ENCODE measurements at regions not wholly inside any gene's neighbourhood (a gene's known extent, or its start where the extent isn't known, plus 50 kb on each side); places are given as distances from the start of the nearest gene placed in this dataset.

DNA sequence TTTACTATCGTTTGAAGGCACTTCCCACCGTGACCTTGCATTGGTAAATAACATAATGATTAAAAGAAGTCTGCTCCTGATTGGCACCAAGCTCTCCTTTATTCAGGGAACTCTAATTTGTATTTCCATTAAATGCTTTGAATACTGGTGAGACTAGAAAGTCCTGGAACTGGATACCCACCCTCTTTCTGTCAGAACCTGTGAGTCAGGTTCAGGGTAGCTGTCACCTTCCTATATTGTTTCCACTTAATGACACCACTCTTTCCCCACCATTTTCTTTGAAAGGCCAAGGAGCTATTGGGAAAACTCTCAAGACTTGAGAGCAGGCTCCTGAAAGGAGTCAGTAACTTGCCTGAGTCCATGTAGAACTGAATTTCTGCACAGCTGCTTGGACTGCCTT is 55.9 kb upstream of the RASSF6 start:
- Histone ChIP-seq H3K36me3 (no peaks in the 10 kb centered on the region), H3K4me3 (no peak overlapping the region), H3K27me3 (no peaks in the 10 kb centered on the region), H3K27ac (no peak overlapping the region), H3K4me1 (peaks cover 0 to 4% (median 0%) of the 10 kb centered on the region in 9 donors), H3K9me3 (no peaks in the 10 kb centered on the region)
- no peak for ATAC-seq
- WGBS, 2 donors, result 87 to 89% methylated on average over 2 of the region's 2 CpGs
- TF ChIP-seq, protein P1, sequence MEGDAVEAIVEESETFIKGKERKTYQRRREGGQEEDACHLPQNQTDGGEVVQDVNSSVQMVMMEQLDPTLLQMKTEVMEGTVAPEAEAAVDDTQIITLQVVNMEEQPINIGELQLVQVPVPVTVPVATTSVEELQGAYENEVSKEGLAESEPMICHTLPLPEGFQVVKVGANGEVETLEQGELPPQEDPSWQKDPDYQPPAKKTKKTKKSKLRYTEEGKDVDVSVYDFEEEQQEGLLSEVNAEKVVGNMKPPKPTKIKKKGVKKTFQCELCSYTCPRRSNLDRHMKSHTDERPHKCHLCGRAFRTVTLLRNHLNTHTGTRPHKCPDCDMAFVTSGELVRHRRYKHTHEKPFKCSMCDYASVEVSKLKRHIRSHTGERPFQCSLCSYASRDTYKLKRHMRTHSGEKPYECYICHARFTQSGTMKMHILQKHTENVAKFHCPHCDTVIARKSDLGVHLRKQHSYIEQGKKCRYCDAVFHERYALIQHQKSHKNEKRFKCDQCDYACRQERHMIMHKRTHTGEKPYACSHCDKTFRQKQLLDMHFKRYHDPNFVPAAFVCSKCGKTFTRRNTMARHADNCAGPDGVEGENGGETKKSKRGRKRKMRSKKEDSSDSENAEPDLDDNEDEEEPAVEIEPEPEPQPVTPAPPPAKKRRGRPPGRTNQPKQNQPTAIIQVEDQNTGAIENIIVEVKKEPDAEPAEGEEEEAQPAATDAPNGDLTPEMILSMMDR (IDR thresholded peaks at IDR 0.05), result no peak
- intact Hi-C loops (cut with DNase I), result no loop called here
- no peak for DNase-seq

DNA sequence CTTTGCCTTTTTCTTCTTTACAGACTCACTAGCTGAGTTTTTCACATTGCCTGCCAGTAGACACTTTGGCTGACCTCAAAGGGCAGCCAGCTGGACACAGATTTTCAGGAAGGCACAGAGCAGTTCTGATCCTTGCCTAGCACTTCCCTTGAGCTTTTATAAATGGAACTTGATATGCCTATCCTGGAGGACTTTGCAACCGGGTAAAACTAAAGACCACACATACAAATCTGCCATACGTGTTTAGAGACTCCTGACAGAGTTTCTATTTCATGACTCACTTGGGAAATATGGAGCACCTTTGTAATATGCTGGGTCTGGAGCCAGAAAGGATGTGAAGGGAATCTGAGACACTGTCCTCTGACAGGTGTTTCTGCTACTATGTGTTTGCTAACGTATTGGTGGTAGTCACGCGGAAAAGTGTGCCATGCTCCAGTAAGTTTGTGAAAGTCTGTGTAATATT is 56.7 kb upstream of the RASSF6 start:
- H3K36me3 ChIP-seq, result no peaks in the 10 kb centered on the region
- ATAC-seq (peak in 4 of 8 donors; percentile 26 to 79 (median 52)), DNase-seq (no peak)
- no peaks in the 10 kb centered on the region for H3K9me3 ChIP-seq
- TF ChIP-seq, protein P1 (IDR thresholded peaks at IDR 0.05), result no peak
- intact Hi-C loops (cut with DNase I), result no loop called here
- H3K4me1 ChIP-seq, result peaks cover 0 to 4% (median 0%) of the 10 kb centered on the region in 9 donors
- H3K27me3 ChIP-seq, result no peaks in the 10 kb centered on the region
- H3K27ac ChIP-seq, result no peak overlapping the region
- H3K4me3 ChIP-seq, result no peak overlapping the region
- WGBS, 2 donors, result 57 to 60% methylated on average over 5 of the region's 5 CpGs

DNA sequence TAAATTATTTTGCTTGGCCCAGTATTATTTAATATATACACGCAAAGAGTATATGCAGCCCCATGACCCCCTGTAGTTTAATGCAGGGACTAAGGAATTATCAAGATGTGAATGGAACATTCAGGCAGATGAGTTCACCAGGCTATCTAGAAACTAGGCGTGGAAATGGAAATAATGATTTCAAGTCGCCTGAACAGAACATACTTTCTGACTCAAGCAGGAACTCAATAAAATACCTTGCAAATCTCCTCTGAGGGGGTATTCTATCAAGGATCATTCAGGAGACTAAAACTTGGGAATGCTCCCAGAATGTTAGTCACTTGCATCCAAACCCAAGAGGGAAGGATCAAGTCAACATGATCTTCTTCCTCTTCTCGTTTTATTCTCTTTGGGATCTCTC is 59.6 kb upstream of the RASSF6 start:
- intact Hi-C loops (cut with DNase I), result no loop called here
- ATAC-seq (no peak), DNase-seq (no peak)
- WGBS, 2 donors, result 51 to 63% methylated on average over 4 of the region's 4 CpGs
- no peaks in the 10 kb centered on the region for H3K36me3 ChIP-seq
- H3K9me3 ChIP-seq, result no peaks in the 10 kb centered on the region
- TF ChIP-seq, protein P1 (IDR thresholded peaks at IDR 0.05), result no peak
- peaks cover 0 to 15% (median 0%) of the 10 kb centered on the region in 9 donors for H3K4me1 ChIP-seq
- no peak overlapping the region for H3K4me3 ChIP-seq
- no peak overlapping the region for H3K27ac ChIP-seq
- H3K27me3 ChIP-seq, result no peaks in the 10 kb centered on the region

DNA sequence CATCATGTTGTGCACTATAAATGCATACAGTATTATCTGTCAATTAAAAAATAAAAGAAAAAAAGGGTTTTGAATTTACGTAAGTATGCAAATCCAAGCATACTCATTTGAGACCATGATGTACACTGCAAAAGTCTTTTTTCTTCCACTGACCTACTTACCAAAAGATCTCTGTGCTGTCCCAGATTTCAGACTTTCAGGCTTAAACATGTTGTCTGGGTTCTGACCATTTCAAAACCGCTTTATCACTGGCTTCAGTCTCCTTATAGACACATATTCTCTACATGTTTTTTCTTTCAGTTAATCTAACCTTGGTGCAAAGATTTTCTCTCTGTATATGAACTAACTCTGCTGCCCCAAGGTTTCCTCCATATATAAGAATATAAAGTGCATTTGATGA is 58.6 kb upstream of the CXCL8 start:
- DNase-seq (no peak), ATAC-seq (peak in 1 of 8 donors; percentile 51)
- Histone ChIP-seq H3K27ac (no peak overlapping the region), H3K9me3 (no peaks in the 10 kb centered on the region), H3K4me1 (peaks cover 0 to 13% (median 0%) of the 10 kb centered on the region in 9 donors), H3K36me3 (no peaks in the 10 kb centered on the region), H3K27me3 (no peaks in the 10 kb centered on the region), H3K4me3 (no peak overlapping the region)
- TF ChIP-seq, protein P1 (IDR thresholded peaks at IDR 0.05), result no peak
- 33 to 42% methylated on average over 2 of the region's 2 CpGs for WGBS, 2 donors
- intact Hi-C loops (cut with DNase I), result no loop called here

Measured in heart right ventricle (tissue), 16 donors.